PFSK-1 (cell line): ENCODE measurements at regions not wholly inside any gene's neighbourhood (a gene's known extent, or its start where the extent isn't known, plus 50 kb on each side); places are given as distances from the start of the nearest gene placed in this dataset.

Source experiments
- REST ChIP-seq, 2 experiments: IDR thresholded peaks; 2 replicates each; pipeline versions ENCODE4 v1.6.1 to v1.8.0; 2011 to 2012; ENCODE audit warnings: low read depth in 2 of 2, low read length in 2 of 2, control low read depth in 1 of 2, inconsistent platforms in 1 of 2, mild to moderate bottlenecking in 1 of 2, moderate library complexity in 1 of 2; ENCODE audit not compliant: insufficient read depth in 1 of 2
- TAF1 ChIP-seq: IDR thresholded peaks from 2 replicates; pipeline ENCODE4 v1.6.1; 2012; ENCODE audit warnings: low read length, control low read depth, borderline replicate concordance; ENCODE audit not compliant: insufficient read depth

- no peak for TF ChIP-seq REST (IDR thresholded peaks at IDR 0.05; ENCODE audit: insufficient read depth in 1 of 2, low read depth in 2 of 2, low read length in 2 of 2)
- no peak for TF ChIP-seq TAF1
Measured at GRCh38 chr19:31678421-31678820, 329.2 kb upstream of the TSHZ3 start.
